A172 (cell line): ENCODE measurements at regions not wholly inside any gene's neighbourhood (a gene's known extent, or its start where the extent isn't known, plus 50 kb on each side); places are given as distances from the start of the nearest gene placed in this dataset.
"Not testable (repeated sequence)": the region's sequence is repeated elsewhere in the genome, so short reads cannot be mapped to it uniquely, and the experiment has no call there.

Source experiments
- DNase-seq: peaks from one replicate; pipeline ENCODE4 v3.0.0-alpha.2; 2015; ENCODE audit warnings: low spot score

DNA sequence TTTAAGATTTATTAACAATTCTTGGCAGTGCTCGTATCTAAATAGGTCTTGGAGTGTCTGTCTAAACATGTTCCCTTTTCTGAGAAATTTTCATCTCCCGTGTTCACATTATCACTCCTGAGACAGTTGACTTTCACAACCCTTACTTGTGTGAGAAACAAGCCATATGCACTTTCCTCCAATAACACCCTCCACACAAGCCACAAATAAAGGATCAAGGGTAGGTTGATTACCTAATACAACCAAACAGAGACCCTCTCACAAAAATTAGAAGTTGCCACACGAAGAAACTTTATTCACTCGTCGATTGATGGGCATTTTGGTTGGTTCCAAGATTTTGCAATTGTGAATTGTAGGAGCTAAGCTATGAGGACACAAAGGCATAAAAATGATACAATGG lies 763.9 kb downstream of the TRAM1L1 start:
- DNase-seq = no peak

DNA sequence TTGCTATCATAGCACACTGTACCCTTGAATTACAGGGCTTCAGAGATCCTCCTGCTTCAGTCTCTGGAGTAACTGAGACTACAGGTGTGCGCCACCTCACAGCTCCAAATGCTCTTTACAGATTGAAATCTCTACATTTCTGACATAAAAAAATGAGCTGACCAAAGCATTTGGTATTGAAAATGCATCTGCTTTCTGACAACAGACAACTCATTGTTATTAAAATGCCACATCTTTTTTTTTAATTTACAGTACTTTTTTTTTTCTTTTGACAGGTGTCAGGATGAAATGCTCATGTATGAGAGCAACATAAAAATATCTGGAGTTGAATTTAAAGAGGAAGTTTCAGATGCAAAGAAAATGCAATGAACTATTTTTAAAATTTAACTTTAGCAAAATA lies 764.5 kb downstream of the TRAM1L1 start:
- DNase-seq = no peak

DNA sequence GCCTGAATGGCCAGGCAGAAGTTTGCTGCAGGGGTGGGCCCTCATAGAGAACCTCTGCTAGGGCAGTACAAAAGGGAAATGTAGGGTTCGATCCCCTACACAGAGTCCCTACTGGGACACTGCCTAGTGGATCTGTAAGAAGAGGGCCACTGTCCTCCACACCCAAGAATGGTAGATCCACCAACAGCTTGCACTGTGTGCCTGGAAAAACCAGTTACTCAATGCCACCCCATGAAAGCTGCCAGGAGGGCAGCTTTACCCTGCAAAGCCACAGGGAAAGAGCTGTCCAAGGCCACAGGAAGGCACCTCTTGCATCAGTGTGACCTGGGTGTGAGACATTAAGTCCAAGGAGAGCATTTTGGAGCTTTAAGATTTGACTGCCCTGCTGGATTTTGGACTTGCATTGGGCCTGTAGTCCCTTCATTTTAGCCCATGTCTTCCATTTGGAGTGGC lies 781.6 kb downstream of the TRAM1L1 start:
- DNase-seq = no peak

GRCh38 chr4:116302990-116303735 lies 782.2 kb downstream of the TRAM1L1 start:
- DNase-seq = no peak

DNA sequence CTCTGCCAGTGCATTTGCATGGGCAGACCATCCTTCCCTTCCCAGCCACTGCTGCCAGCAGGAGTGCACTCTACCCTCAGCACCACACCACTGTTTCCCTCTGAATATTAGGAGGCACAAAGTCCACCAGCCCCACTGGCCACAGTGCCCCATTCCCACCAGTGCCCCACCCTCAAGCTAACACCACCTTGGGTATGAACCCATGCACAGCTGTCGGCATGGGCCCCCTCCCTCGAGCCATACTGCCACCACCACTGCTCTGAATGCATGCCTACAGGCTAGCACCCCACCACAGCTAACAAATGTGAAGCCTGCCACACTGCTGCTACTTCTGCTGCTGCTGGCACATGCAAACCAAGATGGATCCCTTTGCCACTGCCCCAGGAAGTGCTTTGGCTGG lies 810.4 kb downstream of the TRAM1L1 start:
- DNase-seq = no peak

GRCh38 chr4:116272336-116272735 lies 813.0 kb downstream of the TRAM1L1 start:
- DNase-seq = no peak

- not testable (repeated sequence) for DNase-seq
Observed at GRCh38 chr4:116260931-116261330, 824.4 kb downstream of the TRAM1L1 start.

GRCh38 chr4:116244771-116245170 lies 840.6 kb downstream of the TRAM1L1 start:
- no peak for DNase-seq

DNA sequence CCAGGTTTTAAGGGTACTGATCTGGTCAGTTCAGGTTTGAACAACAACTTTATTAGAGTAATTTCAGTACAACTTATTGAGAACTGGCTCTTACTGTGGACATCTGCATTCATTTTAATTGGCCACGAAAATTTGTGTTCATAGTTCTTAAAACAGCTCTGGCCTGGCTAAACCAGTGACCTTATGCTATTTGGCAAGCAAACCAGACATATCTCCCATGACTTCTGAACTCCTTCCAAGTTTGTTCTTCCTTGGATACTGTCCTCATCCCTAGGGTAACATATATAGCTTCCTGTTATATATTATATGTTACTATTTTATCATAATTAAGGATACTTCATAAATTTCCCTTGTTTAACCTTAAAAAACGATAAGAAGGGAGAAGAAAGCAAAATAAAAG lies 841.9 kb downstream of the TRAM1L1 start:
- DNase-seq = no peak

GRCh38 chr4:116233971-116234370 lies 851.4 kb downstream of the TRAM1L1 start:
- DNase-seq = no peak

GRCh38 chr4:116231999-116232398 lies 853.4 kb downstream of the TRAM1L1 start:
- not testable (repeated sequence) for DNase-seq

DNA sequence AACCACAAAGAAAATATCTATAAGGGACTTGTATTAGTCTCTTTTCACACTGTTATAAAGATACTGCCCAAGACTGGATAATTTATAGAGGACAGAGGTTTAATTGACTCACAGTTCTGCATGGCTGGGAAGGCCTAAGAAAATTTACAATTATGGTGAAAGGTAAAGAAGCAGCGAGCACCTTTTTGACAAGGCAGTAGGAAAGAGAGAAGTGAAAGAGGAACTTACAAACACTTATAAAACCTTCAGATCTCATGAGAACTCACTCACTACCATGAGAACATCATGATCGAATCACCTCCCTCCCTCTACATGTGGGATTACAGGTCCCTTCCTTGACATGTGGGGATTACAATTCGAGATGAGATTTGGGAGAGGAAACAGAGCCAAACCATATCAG lies 856.0 kb downstream of the TRAM1L1 start:
- DNase-seq = no peak

DNA sequence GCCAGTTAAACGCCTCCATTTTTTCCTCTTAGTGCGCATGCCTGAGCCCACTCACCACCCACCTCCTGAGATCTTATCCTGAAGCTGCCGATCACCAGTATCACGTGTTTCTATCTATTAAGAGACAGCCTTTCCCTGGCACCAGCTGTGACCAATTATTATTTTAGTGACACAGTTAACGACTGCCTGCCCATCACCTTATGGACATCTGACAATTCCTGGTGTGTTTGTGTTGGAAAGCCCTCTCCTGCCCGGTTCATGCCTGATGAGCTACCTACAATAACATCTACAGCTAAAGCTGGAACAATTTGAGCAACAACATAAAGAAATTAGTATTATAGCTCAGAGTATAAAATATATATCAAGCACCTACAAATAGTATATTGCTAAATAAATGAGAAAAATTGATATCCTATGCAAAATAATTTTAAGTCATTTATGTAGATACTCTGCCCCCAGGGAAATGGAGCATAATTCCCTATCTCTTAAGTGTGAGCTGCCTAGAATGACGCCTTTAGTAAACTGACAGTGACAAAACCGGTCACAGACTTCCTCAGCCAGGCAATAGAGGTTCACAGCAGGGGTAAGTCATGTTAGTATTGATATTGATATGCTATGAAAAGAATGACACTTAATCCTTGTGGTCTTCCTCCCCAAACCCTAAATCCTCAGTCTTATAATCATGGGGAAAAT lies 862.2 kb downstream of the TRAM1L1 start:
- DNase-seq = no peak

DNA sequence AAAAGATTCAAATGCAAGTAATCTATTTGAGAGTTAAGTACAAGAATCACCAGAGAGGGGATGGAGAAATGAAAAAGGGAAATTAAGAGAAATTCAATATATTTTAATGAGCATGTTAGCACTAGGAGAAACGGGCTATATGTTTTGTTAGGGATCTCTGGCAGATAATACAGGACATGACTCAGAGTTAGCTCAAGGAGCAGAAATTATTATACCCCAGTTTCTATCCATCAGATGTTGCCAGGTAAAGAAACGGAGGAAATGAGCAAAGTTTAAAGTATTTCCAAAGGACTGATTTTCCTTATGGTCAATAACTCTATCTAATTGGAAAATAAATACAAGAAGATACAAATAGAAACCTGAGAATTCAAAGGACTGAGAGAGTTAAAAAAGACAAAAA lies 867.6 kb downstream of the TRAM1L1 start:
- peak; percentile 51 for DNase-seq

DNA sequence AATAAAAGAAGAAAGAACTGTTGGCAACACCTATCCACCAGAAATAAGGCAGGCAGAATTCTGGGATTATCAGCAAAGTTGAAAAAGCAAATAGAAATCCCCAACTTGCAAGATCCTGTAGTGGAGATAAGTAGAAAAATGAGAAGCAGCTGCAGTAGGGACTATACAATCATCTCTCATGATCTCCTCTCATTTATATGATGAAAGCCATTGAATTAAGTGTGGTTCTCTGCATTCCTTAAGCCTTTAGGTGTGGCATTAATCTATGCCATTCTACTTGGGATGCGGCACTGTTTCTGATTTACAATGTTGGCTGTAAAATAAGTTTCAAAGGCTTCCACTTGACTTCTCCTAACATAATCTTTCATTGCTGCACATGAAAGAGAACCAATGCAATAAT lies 869.8 kb downstream of the TRAM1L1 start:
- no peak for DNase-seq

DNA sequence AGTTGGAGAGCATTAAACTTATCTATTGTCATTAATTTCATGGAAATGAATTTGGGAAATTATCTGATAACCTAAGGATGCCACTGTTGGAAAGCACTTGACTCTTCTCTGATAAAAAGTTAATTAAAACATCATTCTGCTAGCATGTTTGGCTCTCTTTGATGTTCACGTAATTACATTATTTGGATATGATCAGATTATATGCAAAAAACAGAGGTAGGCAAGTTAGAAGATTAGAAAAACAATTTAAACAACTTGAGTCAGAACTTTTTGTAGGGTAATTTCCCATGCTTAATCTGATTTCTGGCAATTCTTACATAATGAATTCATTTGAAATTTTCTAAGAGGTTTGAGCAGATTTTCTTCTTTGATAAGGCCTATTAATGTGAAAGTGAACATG lies 882.9 kb downstream of the TRAM1L1 start:
- DNase-seq = no peak

DNA sequence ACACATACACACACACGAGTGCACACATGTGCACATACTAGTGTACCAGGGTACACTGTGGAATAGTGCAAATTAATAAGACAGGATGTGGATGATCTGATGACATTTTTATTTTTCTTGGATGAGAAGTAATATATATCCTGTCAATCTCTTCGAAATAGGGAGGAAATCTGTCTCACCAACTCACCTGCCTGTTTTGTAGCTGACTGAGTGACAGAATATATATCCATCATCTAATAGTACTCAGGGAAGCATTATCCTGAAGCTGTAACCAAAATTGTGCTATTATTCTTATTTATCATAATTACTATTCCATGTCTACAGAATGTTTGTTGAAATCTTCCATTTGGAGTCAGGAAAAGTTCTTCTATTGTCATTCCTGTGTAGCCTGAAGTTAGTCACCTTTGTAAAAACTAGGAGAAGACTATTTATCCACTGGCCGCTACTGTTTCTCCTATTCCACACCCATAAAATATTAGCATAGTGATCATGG lies 888.0 kb downstream of the TRAM1L1 start:
- DNase-seq = no peak

DNA sequence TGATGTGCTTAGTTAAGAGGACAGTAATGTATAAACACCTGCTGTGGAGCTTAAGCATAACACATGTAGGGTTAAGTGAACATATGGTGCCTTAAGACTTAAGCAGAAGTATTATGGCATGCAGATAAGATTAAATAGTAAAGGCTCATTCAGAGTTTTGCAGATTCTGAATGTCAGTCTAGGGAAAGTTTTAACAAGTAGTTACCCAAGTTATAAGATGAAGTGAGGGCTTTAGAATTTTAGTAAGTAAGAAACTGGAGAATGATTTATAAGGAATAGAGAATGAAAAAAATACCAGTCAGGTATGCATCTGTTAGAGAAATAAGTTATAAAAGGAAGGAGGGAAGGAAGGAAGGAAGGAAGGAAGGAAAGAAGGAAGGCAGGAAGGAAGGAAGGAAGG lies 902.1 kb downstream of the TRAM1L1 start:
- DNase-seq = no peak

DNA sequence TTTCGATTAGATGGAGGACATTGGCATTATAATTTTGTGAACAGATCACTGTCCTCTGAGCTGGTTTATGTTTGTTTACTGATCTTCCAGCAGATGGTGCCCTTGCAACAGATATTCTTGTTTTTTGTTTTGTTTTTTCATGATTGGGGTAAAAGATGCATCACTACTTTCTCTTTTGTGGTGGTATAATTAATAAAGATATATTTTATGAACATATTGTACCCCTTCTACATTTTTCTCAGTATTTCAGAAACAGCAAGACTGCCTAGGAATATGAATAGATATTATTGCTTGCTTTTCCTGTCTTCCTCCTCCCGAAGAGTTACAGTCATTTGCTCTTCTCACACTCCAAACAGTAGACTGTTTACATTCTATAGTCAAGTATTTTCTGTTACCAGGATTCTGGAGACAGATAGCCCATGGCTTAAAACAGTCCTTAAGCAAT lies 905.2 kb downstream of the TRAM1L1 start:
- DNase-seq = peak; percentile 4

DNA sequence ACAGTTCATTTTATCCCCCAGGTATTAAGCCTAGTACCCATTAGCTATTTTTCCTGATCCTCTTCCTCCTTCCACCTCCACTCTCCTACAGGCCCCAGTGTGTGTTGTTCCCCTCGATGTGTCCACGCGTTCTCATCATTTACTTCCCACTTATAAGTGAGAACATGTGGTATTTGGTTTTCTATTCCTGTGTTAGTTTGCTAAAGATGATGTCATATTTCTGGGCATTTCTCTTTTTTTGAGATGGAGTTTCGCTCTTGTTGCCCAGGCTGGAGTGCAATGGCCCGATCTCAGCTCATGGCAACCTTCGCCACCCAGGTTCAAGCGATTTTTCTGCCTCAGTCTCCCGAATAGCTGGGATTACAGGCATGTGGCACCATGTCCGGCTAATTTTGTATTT lies 934.0 kb downstream of the TRAM1L1 start:
- not testable (repeated sequence) for DNase-seq

- DNase-seq = no peak
Observed at GRCh38 chr4:116150152-116150551, 935.2 kb downstream of the TRAM1L1 start.

- no peak for DNase-seq
Observed at GRCh38 chr4:116143198-116143597, 942.2 kb downstream of the TRAM1L1 start.

GRCh38 chr4:116132946-116133345 lies 952.4 kb downstream of the TRAM1L1 start:
- no peak for DNase-seq
